DOHH2 (cell line): ENCODE measurements at regions not wholly inside any gene's neighbourhood (a gene's known extent, or its start where the extent isn't known, plus 50 kb on each side); places are given as distances from the start of the nearest gene placed in this dataset.

Experiments used
- EZH2phosphoT487 ChIP-seq: fragments of 200-600 bp; sonication (generic); IDR thresholded peaks from 2 replicates; pipeline ENCODE4 v1.6.1; 2017; ENCODE audit warnings: borderline replicate concordance, mild to moderate bottlenecking, antibody characterized with exemption, low read length, moderate library complexity, mixed read lengths
- TF ChIP-seq, protein P1 (sequence below): fragments of 200-600 bp; sonication (generic); IDR thresholded peaks from one replicate; pipeline ENCODE4 v1.5.1; 2014; ENCODE audit warnings: antibody characterized with exemption, mild to moderate bottlenecking, low read depth, low read length; ENCODE audit not compliant: poor library complexity, severe bottlenecking

GRCh38 chr10:108070789-108071188 lies 906.3 kb upstream of the SORCS1 start:
- TF ChIP-seq, protein P1, sequence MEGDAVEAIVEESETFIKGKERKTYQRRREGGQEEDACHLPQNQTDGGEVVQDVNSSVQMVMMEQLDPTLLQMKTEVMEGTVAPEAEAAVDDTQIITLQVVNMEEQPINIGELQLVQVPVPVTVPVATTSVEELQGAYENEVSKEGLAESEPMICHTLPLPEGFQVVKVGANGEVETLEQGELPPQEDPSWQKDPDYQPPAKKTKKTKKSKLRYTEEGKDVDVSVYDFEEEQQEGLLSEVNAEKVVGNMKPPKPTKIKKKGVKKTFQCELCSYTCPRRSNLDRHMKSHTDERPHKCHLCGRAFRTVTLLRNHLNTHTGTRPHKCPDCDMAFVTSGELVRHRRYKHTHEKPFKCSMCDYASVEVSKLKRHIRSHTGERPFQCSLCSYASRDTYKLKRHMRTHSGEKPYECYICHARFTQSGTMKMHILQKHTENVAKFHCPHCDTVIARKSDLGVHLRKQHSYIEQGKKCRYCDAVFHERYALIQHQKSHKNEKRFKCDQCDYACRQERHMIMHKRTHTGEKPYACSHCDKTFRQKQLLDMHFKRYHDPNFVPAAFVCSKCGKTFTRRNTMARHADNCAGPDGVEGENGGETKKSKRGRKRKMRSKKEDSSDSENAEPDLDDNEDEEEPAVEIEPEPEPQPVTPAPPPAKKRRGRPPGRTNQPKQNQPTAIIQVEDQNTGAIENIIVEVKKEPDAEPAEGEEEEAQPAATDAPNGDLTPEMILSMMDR: no peak
- no peak for TF ChIP-seq EZH2phosphoT487
